ENCODE measurements at regions not wholly inside any gene's neighbourhood (a gene's known extent, or its start where the extent isn't known, plus 50 kb on each side); places are given as distances from the start of the nearest gene placed in this dataset.

DNA sequence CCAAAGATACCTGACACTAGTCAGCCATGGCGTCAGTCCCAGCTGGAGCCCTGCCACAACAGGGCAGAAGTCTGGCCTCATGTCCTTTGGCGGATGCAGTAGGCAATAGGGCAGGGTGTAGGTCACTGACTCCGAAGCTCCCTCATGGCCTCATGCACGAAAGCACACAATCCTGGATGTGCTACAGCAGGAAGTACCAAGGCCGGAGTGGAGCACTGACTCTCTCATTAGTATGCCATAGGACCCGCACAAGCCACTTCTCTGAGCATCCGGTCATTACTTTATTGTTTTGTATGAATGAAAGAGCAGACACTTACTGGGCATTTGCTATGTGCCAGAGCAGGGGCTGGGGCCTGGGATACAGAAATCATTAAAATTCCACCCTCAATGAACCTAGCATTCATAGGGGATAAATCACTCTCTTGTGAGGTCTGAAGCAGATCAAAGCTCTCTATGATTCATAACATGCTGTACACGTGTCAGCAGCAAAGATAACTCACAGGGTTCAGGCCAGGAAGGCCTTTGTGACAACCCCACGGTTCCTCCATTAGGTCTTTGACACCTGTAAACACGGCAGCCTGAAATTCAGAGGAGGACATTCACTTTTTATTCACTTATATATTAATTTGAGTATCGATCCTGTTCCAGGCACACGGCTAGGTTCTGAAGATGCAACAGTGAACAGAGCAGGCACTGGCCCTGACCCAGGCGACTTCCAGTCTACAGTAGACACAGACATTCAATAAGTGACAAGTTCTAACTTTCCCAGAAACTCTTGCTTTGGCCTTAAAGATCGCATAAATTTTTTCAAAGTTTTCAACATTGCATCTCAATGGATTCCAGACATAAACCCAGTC lies 357.9 kb upstream of the USP24 start:
- TF ChIP-seq, protein P1, sequence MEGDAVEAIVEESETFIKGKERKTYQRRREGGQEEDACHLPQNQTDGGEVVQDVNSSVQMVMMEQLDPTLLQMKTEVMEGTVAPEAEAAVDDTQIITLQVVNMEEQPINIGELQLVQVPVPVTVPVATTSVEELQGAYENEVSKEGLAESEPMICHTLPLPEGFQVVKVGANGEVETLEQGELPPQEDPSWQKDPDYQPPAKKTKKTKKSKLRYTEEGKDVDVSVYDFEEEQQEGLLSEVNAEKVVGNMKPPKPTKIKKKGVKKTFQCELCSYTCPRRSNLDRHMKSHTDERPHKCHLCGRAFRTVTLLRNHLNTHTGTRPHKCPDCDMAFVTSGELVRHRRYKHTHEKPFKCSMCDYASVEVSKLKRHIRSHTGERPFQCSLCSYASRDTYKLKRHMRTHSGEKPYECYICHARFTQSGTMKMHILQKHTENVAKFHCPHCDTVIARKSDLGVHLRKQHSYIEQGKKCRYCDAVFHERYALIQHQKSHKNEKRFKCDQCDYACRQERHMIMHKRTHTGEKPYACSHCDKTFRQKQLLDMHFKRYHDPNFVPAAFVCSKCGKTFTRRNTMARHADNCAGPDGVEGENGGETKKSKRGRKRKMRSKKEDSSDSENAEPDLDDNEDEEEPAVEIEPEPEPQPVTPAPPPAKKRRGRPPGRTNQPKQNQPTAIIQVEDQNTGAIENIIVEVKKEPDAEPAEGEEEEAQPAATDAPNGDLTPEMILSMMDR (IDR thresholded peaks at IDR 0.05), result no peak
- TF ChIP-seq EZH2 (IDR thresholded peaks at IDR 0.05) (no peak), EZH2phosphoT487 (IDR thresholded peaks at IDR 0.05) (no peak)

Measured in neural progenitor cell (in vitro differentiated cells).